Hepatocyte (in vitro differentiated cells): ENCODE measurements at regions not wholly inside any gene's neighbourhood (a gene's known extent, or its start where the extent isn't known, plus 50 kb on each side); places are given as distances from the start of the nearest gene placed in this dataset.

Experiments
- DNase-seq: peaks from one replicate; pipeline ENCODE4 v3.0.0-alpha.2; 2016; ENCODE audit warnings: low spot score
- H2AFZ ChIP-seq: fragments of 200-600 bp; sonication (generic); 2 replicates; pipeline ENCODE4 v1.6.0; 2016; ENCODE audit warnings: antibody characterized with exemption, mild to moderate bottlenecking
- H3K27ac ChIP-seq: fragments of 200-600 bp; sonication (generic); 2 replicates; pipeline ENCODE4 v1.5.1; 2016; ENCODE audit warnings: mild to moderate bottlenecking
- H3K27me3 ChIP-seq: fragments of 200-600 bp; sonication (generic); 2 replicates; pipeline ENCODE4 v1.6.1; 2016
- H3K36me3 ChIP-seq: fragments of 200-600 bp; sonication (generic); replicated peaks from 2 replicates; pipeline ENCODE4 v1.5.1; 2016; ENCODE audit warnings: low read depth; ENCODE audit not compliant: insufficient read depth
- H3K4me1 ChIP-seq: fragments of 200-600 bp; sonication (generic); 2 replicates; pipeline ENCODE4 v1.5.1; 2016; ENCODE audit warnings: mild to moderate bottlenecking, moderate library complexity; ENCODE audit not compliant: insufficient read depth
- H3K4me2 ChIP-seq: fragments of 200-600 bp; sonication (generic); 2 replicates; pipeline ENCODE4 v1.6.0; 2016
- H3K4me3 ChIP-seq: fragments of 200-600 bp; sonication (generic); 2 replicates; pipeline ENCODE4 v1.5.1; 2016; ENCODE audit warnings: mild to moderate bottlenecking
- H3K79me2 ChIP-seq: fragments of 200-600 bp; sonication (generic); 2 replicates; pipeline ENCODE4 v1.6.0; 2017; ENCODE audit warnings: mild to moderate bottlenecking
- H3K9me2 ChIP-seq: fragments of 200-600 bp; sonication (generic); replicated peaks from 2 replicates; pipeline ENCODE4 v1.6.0; 2017; ENCODE audit warnings: mild to moderate bottlenecking; ENCODE audit not compliant: insufficient read depth
- H3K9me3 ChIP-seq: fragments of 200-600 bp; sonication (generic); 2 replicates; pipeline ENCODE4 v1.5.1; 2016; ENCODE audit warnings: low read depth, mild to moderate bottlenecking
- H4K20me1 ChIP-seq: fragments of 200-600 bp; sonication (generic); 2 replicates; pipeline ENCODE4 v1.6.0; 2016; ENCODE audit warnings: mild to moderate bottlenecking; ENCODE audit not compliant: insufficient read depth, poor library complexity, severe bottlenecking
- EZH2 ChIP-seq: fragments of 200-600 bp; sonication (generic); IDR thresholded peaks from 2 replicates; pipeline ENCODE4 v1.6.1; 2016; ENCODE audit warnings: antibody characterized with exemption, mild to moderate bottlenecking, borderline replicate concordance
- EZH2phosphoT487 ChIP-seq: fragments of 200-600 bp; sonication (generic); IDR thresholded peaks from one replicate; pipeline ENCODE4 v1.6.1; 2018; ENCODE audit warnings: antibody characterized with exemption, mild to moderate bottlenecking, low read depth, moderate library complexity; ENCODE audit not compliant: unreplicated experiment, severe bottlenecking
- WGBS: methylation state at CpG from one replicate; pipeline ENCODE4 v1.1.6; 2016; ENCODE audit warnings: low lambda C conversion rate; ENCODE audit errors: missing lambda C conversion rate; 5-methylcytosine and 5-hydroxymethylcytosine counted together
- TF ChIP-seq, protein P1 (sequence below): fragments of 200-600 bp; sonication (generic); IDR thresholded peaks from 2 replicates; pipeline ENCODE4 v1.5.1; 2016; ENCODE audit warnings: antibody characterized with exemption, mild to moderate bottlenecking; ENCODE audit not compliant: poor library complexity

DNA sequence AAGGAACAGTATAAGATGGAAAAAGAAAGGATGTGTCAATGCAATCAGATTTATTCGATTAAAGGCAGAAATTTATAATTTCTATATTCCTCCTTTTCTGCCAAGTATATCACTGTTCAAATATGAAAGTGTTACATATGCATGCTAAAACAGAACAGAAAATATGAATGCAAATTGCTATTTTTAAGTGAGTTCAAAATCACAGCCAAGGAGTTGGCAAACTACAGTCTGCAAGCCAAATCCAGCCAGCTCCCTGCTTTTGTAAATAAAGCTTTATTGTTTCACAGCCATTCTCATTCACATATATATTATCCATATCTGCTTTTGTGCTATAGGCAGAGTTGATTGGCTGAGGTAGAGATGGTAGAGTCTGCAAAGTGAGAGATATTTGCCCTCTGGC, 747.2 kb downstream of the ANKRD7 start:
- Histone ChIP-seq H3K4me1 (no peaks in the 10 kb centered on the region), H3K36me3 (no peaks in the 10 kb centered on the region), H3K27me3 (no peaks in the 10 kb centered on the region), H3K4me2 (no peak overlapping the region), H2AFZ (no peak overlapping the region), H3K9me3 (no peaks in the 10 kb centered on the region), H3K4me3 (no peak overlapping the region), H4K20me1 (no peaks in the 10 kb centered on the region), H3K9me2 (no peaks in the 10 kb centered on the region), H3K27ac (no peak overlapping the region), H3K79me2 (no peaks in the 10 kb centered on the region)
- DNase-seq = no peak
- WGBS = 97% methylated on average over 1 of the region's 1 CpG
- TF ChIP-seq EZH2 (no peak), EZH2phosphoT487 (no peak)
- TF ChIP-seq, protein P1, sequence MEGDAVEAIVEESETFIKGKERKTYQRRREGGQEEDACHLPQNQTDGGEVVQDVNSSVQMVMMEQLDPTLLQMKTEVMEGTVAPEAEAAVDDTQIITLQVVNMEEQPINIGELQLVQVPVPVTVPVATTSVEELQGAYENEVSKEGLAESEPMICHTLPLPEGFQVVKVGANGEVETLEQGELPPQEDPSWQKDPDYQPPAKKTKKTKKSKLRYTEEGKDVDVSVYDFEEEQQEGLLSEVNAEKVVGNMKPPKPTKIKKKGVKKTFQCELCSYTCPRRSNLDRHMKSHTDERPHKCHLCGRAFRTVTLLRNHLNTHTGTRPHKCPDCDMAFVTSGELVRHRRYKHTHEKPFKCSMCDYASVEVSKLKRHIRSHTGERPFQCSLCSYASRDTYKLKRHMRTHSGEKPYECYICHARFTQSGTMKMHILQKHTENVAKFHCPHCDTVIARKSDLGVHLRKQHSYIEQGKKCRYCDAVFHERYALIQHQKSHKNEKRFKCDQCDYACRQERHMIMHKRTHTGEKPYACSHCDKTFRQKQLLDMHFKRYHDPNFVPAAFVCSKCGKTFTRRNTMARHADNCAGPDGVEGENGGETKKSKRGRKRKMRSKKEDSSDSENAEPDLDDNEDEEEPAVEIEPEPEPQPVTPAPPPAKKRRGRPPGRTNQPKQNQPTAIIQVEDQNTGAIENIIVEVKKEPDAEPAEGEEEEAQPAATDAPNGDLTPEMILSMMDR = no peak

DNA sequence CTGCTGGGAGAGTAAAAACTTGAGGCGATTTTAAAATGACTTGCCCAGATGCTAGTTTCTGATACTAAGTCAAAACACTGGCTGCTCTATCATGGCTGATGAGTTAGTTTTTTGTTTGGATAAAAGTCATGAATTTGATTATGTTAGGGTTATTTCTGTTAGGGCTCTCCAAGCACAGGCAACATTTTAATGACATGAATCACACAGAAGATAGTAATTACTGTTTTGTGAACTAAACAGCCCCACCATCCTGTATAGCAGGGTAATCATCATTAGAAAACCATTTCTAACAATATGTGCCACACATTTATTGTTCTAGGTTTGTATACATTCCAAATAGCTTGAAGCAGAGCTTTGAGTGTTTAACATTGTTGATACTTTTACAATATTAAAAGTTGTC, 750.3 kb downstream of the ANKRD7 start:
- DNase-seq = no peak
- H3K9me2 ChIP-seq = no peaks in the 10 kb centered on the region
- H3K27me3 ChIP-seq = no peaks in the 10 kb centered on the region
- H3K79me2 ChIP-seq = no peaks in the 10 kb centered on the region
- no peaks in the 10 kb centered on the region for H3K9me3 ChIP-seq
- TF ChIP-seq, protein P1 = no peak
- no peak for TF ChIP-seq EZH2phosphoT487
- no peak for TF ChIP-seq EZH2
- no peak overlapping the region for H3K4me2 ChIP-seq
- H3K36me3 ChIP-seq = no peaks in the 10 kb centered on the region
- 81% methylated on average over 1 of the region's 1 CpG for WGBS
- no peak overlapping the region for H3K4me3 ChIP-seq
- H4K20me1 ChIP-seq = no peaks in the 10 kb centered on the region
- H3K4me1 ChIP-seq = no peaks in the 10 kb centered on the region
- H2AFZ ChIP-seq = no peak overlapping the region
- no peak overlapping the region for H3K27ac ChIP-seq

DNA sequence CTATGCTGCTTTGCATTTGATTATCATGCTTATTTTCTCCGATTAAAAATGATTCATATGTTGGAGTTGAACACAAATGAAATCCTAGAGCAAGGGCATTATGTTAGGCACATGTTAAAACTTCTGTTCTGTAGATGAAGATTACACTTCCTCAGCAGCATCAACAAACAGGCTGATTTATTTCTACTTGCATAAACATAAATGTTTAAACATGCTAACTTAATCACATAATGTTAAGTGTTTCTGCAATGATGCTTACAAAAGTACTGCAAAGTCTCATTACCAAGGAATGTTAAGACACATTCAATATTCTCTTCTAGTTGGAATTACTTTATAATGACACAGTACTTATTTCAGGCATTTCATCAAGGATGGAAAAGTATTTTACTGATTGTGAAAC, 770.8 kb downstream of the ANKRD7 start:
- Histone ChIP-seq H3K9me2 (no peaks in the 10 kb centered on the region), H3K4me3 (no peak overlapping the region), H4K20me1 (no peaks in the 10 kb centered on the region), H3K27me3 (no peaks in the 10 kb centered on the region), H3K9me3 (no peaks in the 10 kb centered on the region), H3K79me2 (no peaks in the 10 kb centered on the region), H3K4me2 (no peak overlapping the region), H3K27ac (no peak overlapping the region), H3K4me1 (no peaks in the 10 kb centered on the region), H2AFZ (no peak overlapping the region), H3K36me3 (no peaks in the 10 kb centered on the region)
- TF ChIP-seq EZH2 (no peak), EZH2phosphoT487 (no peak)
- TF ChIP-seq, protein P1 = no peak
- DNase-seq = no peak
- WGBS = 86% methylated on average over 1 of the region's 1 CpG

DNA sequence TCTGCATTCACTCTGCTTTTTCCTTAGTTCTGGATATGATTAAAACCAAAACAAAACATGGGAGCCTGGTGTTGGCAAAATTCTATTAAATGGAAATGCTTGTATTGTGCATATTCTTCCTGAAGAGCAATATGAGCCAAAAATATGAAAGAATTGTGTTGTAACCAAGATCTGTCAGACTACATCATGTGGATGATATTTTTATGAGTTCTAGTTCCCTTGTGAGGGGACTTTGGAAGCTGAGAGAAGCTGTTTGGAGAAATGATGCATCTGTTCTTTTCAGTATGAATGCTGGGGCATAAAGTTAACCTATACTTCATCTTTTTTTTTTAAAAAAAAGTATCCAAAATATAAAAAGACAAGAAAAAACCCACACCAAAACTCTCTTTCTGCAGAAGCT, 782.7 kb downstream of the ANKRD7 start:
- no peak for DNase-seq
- Histone ChIP-seq H3K9me2 (no peaks in the 10 kb centered on the region), H4K20me1 (no peaks in the 10 kb centered on the region), H3K4me1 (no peaks in the 10 kb centered on the region), H2AFZ (no peak overlapping the region), H3K9me3 (no peaks in the 10 kb centered on the region), H3K27ac (no peak overlapping the region), H3K36me3 (no peaks in the 10 kb centered on the region), H3K27me3 (no peaks in the 10 kb centered on the region), H3K4me3 (no peak overlapping the region), H3K4me2 (no peak overlapping the region), H3K79me2 (no peaks in the 10 kb centered on the region)
- TF ChIP-seq, protein P1 = no peak
- TF ChIP-seq EZH2phosphoT487 (no peak), EZH2 (no peak)
